ENCODE measurements at regions not wholly inside any gene's neighbourhood (a gene's known extent, or its start where the extent isn't known, plus 50 kb on each side); places are given as distances from the start of the nearest gene placed in this dataset.
"Not testable (repeated sequence)": the region's sequence is repeated elsewhere in the genome, so short reads cannot be mapped to it uniquely, and the experiment has no call there.

DNA sequence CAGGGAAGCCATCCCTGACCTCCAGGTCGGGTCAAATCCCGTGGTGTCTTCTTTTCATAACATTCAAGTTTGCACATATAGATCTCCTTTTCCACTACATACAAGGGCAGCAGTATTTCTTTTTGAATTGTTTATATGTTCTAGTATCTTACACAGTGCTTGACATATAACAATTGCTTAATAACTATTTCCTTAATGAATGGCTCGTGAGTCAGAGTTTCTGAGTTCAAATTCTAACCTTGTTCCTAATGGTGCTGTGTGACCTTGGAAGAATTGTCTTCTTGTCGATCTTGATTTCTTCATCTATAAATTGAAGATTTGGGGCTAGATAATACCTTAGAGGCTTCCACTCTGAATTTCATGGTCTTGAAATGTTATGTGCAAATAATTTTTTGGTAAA is 57.2 kb upstream of the PELI2 start:
- no peak for DNase-seq

DNA sequence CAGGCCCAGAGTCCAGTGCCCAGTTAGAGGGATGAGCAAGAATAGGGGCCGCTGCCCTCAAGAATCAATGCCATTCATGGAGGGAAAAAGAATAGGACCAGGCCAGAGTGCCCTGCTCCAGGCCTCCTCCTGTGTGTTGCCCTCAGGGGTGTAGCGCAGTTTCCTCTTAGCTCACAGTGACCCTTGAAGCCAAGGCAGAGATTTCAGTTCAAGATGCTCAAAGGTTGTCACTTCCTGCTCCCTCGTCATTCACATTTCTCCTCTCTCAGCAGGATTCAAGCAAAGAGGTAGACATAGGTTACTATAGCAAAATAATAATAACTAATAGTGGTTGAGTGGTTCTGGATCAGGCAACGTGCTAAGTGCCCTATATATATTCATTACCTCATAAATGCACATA is 55.1 kb upstream of the PELI2 start:
- no peak for DNase-seq

DNA sequence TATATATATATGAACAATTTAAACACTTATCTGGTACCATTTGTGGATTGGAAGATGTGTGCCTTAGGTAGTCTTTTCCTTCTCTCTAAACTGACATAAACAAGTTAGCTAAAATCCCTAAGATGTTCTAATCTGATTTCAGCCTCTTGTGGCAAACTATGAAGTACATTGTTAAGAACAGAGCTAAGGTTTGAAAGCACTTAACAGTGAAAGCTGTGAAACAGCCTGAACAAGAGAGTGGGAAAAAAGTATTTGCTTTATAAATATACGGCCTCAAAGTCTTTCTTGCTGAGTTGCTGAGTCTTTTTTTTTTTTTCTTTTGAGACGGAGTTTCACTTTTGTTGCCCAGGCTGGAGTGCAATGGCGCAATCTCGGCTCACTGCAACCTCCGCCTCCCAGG is 53.7 kb upstream of the PELI2 start:
- DNase-seq, result no peak

DNA sequence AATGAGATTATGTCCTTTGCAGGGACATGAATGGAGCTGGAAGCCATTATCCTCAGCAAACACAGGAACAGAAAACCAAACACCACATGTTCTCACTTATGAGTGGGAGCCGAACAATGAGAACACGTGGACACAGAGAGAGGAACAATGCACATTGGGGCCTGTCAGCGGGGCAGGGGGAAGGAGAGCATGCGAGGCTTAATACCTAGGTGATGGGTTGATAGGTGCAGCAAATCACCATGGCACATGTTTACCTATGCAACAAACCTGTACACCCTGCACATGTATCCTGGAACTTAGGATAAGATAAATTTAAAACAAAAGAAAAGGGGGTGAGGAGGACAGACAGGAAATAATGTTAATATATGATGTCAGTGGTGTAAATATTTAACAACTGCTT is 53.0 kb upstream of the PELI2 start:
- DNase-seq, result not testable (repeated sequence)

DNA sequence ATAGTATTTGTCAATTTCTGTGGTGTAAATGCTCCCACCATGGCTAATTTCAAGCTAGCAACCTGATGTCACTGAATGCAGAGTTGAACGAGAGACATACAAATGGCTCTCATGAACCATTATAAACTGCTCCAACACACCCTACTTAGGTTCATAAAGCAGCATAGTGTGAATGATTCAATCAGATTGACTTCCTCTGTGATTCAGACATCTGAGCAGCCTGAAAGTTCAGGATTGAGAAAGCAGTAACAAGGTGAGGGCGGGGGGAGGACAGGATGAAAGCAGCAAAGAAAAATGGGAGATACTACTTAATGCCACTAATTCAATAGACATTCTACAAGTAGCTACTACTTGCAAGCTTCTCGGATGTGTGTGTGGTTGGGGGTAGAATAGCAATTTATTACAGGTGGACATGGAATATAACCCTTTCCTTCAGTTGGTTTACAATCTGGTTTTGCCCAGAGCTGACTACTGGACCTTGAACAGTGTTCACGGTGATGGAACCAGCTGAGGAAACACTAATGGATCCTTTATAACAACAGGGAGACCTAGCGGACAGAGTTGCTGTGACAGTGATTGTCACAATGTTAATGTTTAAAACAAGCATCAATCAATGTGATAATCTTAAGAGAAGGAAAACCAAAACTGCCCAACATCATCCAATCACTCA is 52.5 kb upstream of the PELI2 start:
- no peak for DNase-seq
